ENCODE measurements at regions not wholly inside any gene's neighbourhood (a gene's known extent, or its start where the extent isn't known, plus 50 kb on each side); places are given as distances from the start of the nearest gene placed in this dataset.

- TF ChIP-seq CTCF (conservative IDR thresholded peaks at IDR 0.05 in 1 of 2, IDR thresholded peaks at IDR 0.05 in 1 of 2; ENCODE audit: extremely low read depth in 1 of 2, insufficient read depth in 1 of 2, low read depth in 1 of 2, low read length in 2 of 2) (no peak), EZH2 (IDR thresholded peaks at IDR 0.05; ENCODE audit: borderline replicate concordance, low read length) (no peak)
Observed at GRCh38 chr1:118578276-118578675, 393.2 kb upstream of the SPAG17 start.

Measured in mammary epithelial cell (primary cell).